NOMO-1 treated with dmso at 0.1 percent for 144 hours (cell line): ENCODE measurements at regions not wholly inside any gene's neighbourhood (a gene's known extent, or its start where the extent isn't known, plus 50 kb on each side); places are given as distances from the start of the nearest gene placed in this dataset.
"Not testable (repeated sequence)": the region's sequence is repeated elsewhere in the genome, so short reads cannot be mapped to it uniquely, and the experiment has no call there.

ENCODE experiments used
- DNase-seq: peaks from one replicate; lab custom pipeline; 2025; ENCODE audit not compliant: unreplicated experiment; lab: John Stamatoyannopoulos, UW

DNA sequence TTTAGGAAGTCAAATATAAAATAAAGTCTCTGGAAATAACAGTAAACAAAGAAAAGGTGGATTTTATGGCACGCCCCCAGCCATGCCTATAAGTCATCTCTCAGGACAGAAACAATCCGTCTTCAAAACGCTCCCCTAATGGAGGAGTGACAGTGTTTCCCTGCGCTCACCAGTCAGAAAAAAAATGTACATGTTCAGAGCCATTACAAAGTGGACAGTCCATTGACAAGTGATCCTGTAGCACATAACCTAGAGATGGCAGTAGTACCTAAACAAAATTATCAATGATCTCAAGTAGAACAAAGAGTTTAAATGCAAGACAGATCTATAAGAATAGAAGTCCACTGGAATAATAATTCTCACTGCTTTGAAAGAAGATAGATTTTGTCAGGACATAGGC, 891.7 kb upstream of the MIR17HG start:
- DNase-seq: no peak

DNA sequence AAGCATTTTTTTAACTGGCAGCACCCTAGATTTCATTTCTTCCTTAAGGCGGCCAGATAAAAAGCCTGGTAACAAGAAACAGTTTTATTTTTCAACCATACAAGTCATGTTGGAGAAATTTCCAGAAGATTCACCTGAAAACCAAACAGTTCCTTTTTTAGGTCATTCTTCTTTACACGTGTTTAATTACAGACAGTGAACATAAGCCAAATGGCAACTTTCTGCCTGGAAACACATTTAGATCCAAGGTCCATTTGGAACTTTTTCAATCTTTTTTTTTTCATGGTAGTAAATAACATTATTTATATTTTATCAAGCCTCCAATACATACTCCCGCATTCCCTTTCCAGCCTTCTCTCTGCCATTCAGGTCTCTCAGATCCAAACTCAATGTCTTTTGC, 886.1 kb upstream of the MIR17HG start:
- DNase-seq: no peak

DNA sequence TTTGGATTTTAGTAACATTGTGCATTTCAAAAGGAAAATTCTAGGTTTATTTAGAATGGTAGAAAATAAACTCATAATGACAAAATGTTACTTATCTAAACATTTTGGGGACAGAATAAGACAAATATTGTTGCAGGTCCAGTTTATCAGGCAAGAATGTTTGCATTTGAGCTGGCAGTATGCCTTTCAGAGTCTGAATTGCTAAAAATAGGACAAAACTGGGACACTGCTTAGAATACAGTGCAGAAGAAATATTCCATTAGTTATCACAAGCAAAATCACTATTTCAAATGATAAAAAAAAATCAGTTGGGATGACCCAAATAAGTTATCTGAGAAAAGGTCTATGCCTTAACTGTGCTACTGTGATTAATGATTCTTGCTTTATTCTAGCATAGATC, 870.3 kb upstream of the MIR17HG start:
- DNase-seq: no peak

DNA sequence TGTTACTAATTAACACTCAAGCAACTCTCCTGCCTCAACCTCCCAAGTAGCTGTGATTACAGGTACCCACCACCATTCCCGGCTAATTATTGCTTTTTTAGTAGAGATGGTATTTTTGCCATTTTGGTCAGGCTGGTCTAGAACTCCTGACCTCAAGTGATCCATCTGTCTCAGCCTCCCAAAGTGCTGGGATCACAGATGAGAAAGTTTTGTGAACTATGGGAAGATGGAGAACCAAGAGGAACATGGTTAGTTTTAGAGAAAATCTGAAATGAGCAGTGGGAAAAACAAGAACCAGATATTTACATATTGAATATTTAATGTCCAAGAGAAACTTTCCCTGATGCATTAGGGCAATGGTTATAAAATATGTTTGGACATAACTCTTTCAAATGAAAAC, 863.6 kb upstream of the MIR17HG start:
- no peak for DNase-seq

DNA sequence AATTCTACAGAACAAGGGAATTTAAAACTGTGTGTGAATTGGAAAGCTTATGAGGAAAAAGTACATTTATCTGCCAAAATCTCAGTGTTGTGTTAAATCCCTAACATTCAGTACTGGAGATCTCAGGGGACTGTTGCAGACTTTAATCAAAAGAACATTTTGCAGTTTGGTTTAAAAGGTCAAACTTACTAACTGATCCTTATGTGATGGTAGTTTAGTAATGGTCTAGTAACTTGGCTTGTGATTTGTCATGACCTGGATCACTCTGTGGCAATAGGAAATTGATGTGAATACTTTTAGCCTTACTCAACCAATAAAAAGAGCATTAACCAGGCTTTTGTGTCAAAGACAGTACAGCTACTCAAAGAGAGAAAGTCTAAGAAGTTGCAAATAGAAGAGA, 862.1 kb upstream of the MIR17HG start:
- DNase-seq: no peak

DNA sequence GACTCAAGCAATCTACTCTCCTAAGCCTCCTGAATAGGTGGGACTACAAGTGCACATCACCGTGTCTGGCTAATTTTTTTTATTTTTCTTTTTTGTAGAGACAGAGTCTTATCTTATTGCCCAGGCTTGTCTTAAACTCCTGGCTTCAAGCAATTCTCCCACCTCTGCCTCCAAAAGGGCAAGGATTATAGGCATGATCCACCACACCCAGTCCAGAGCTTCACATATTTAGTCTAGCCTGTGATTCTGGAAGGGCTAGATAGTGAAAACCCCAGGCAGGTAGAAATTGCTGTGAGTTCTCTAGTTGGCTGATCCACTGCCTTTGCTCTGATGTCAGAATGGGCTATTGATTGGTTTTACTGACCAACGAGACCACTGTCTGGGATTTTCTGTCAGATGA, 854.6 kb upstream of the MIR17HG start:
- DNase-seq: no peak

DNA sequence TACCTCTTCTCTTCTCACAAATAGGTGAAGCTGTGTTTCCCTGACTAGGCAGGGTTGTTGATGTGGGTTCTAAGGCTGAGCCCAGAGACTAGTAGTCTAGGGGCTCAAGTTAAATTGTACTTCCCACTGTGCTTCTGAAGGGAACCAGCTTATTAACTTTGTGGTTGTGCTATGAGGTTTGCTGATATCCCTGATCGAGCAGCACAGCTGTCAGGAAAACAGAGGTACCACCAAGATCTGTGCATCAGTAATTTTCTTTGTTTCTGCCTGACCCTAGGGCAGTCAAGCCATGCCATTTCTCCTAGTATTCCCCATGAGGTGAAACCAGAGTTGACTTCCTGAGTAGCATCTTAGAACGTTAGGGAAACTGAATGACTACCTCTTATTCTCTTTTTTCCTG, 853.8 kb upstream of the MIR17HG start:
- DNase-seq: no peak

DNA sequence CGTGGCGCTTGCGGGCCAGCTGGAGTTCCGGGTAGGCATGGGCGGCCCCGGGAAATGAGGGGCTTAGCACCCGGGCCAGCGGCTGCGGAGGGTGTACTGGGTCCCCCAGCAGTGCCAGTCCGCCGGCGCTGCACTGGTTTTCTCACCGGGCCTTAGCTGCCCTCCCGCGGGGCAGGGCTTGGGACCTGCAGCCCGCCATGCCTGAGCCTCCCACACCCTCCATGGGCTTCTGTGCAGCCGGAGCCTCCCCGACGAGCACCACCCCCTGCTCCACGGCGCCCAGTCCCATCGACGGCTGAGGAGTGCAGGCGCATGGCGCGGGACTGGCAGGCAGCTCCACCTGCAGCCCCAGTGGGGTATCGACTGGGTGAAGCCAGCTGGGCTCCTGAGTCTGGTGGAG, 852.6 kb upstream of the MIR17HG start:
- not testable (repeated sequence) for DNase-seq

DNA sequence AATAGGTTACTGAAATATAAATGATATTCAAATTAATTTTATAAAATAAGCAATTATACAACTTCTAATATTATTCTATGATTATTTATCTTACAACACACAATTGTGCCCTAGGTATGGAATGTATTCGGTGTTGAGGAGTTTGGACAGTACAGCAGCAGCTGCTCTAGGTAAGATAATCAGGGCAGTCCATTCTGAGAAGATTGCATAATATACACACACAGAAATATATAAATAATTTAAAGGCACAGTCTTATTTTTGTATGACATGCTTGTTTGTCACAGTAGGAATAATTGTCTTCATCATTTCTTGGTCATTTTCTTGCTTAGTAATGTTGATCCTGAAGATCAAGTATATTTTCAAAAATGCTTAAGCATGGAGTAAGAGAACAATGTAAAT, 849.4 kb upstream of the MIR17HG start:
- no peak for DNase-seq

DNA sequence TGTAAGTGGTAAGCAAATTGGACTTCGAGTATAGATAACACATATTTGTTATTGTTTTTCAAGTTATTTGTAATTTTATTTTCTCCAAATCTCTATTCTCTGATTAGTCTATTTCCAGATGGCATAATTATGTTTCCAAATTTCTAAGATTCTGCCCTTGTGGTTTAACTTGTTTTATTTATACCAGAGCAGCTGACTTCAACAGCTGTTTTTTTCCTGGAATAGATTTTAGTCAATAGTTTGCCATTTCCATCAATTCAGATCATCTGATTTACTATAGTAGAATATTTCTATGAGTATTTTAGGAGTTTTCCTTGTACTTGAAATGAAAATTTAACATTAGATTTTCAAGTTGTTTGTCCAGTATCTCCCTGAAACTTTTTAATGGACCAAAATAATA, 848.7 kb upstream of the MIR17HG start:
- no peak for DNase-seq

DNA sequence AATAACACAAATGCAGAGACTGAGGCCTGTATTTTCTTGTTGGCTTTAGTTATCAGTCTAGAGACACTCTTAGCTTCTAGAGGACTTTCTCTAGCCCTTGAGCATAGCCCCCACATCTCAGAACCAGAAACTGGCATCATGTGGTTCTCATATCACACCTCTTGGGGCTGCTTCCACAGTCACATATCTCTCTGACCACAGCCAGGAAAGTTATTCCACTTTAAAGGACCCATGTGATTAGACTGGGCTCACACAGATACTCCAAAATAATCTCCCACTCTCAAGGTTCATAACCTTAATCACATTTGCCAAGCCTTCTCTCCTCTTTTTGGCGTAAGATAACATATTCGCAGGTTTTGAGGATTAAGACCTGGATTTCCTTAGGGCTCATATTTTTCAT, 846.9 kb upstream of the MIR17HG start:
- DNase-seq: no peak

DNA sequence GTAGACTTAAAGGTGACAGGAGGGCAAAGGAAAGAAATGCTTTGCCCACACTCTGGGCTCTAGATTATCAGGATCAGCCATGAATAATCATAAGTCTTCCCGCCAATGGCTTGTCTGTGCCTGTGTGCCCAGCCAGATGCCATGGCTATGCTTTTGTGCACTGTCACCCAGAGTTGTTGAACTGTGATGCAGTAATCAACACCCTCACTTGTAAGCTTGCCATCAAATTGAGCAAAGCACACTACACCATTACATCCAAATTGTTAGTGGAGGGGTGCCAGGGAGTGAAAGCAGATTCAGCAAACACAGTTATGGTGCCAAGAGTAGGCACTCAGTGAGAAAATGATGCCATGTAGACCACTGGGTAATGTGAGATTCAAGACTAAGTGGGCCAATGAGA, 845.3 kb upstream of the MIR17HG start:
- DNase-seq: no peak

DNA sequence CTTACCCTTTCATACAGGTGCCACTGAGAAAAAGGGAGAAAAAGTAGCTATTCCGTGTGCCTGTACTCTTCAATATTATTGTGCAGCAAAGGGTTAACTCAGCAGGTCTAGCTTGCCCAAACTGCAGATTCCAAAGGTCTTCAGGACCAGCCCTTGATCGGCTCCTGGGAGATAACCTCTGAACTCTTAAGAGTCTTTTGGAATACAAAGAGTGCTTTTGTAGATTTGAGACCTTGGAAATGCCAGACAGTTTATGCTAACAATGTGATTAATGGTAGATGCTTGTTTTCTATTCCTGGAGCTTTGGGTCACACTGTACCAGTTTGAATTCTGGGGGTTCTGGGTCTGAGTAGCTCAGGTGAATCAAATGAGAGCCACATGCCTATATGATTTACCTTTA, 844.7 kb upstream of the MIR17HG start:
- DNase-seq: no peak

DNA sequence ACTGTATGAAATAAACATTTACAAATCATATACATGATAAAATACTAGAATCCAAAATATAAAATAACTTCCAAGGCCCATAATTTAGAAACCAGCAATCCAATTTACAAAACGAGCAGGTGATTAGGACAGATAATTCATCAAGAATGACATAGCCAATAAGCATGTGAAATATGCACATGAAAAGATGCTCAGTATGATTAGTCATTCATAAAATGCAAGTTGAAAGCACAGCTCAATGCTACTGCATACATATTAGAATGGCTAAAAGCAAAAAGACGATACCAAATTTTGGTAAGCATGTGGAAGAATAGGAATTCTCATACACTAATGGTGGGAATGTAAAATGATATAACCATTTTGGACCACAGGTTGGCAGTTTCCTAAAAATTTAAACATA, 837.2 kb upstream of the MIR17HG start:
- no peak for DNase-seq

DNA sequence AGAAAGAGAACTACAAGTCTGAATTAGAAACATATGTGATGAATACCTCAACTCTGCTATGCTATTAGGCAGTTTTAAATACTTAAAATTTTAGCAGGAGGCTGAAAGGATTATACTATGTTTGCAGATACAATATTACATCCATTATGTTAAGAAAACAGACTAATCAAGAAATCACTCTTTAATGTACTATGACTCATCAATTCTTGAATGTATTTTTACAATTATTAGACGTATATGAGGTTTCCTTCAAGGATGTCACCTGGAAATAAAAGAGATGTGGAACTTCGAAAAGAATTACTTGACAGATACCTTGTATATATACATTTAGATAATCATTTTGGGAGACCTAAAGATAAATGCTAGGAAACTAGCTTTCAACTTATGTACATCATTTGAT, 835.6 kb upstream of the MIR17HG start:
- DNase-seq: no peak

DNA sequence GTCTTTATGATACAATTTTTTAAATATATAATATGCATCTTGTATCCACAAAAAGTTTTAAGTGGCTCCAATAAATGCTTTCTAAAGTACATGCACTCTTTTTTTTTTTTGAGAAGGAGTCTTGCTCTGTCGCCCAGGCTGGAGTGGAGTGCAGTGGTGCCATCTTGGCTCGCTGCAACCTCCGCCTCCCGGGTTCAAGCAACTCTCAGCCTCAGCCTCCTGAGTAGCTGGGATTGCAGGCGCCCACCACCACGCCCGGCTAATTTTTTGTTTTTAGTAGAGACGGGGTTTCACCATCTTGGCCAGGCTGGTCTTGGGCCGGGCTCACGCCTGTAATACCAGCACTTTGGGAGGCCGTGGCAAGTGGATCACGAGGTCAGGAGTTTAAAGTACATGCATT, 832.8 kb upstream of the MIR17HG start:
- DNase-seq: not testable (repeated sequence)

DNA sequence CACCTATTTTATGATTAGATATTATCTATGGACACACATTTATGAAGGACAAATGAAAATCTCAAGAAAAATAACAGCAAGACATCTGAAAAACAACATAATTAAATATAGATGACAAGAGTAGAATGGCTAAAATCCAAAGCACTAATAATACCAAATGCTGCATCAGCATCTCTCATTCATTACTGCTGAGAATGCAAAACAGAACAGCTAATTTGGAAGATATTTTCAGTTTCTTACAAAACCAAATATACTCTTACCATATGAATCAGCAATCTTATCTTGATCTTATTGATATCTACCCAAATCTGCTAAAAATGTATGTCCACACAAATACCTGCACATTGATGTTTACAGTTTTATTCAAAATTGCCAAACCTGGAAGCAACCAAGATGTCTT, 829.1 kb upstream of the MIR17HG start:
- no peak for DNase-seq

DNA sequence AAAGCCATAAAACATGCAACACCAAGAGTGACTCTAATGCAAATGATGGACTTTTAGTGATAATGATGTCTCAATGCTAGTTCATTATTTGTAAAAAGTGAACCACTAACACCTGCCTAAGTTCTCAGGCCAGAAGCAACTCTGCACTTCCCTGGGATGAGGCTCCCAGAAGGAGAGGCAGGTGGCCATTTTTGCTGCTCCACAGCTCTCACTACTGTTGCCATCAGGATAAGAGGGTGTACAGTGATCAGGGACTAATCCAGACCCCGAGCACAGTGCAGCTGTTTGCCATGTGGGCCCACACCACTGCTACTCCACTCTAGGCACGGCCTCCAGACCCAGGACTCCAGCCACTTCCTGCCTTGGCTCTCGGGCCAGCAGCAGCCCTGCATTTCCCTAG, 828.3 kb upstream of the MIR17HG start:
- DNase-seq: no peak

DNA sequence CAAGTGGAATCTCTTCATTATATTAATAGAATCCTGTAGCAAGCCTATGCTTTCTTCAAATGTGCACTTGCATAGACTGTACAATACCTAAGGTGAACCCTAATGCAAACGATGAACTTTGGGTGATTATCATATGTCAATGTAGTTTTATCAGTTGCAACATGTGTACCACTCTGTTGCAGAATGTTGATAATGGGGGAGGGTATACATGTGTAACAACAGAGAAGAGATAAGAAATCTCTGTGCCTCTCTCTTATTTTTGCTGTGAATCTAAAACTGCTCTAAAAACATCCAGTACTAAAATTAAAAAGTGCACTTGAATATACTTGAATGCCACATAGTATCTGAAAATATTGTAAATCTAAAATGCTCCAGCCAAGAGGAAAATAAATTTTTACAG, 820.8 kb upstream of the MIR17HG start:
- DNase-seq: no peak

DNA sequence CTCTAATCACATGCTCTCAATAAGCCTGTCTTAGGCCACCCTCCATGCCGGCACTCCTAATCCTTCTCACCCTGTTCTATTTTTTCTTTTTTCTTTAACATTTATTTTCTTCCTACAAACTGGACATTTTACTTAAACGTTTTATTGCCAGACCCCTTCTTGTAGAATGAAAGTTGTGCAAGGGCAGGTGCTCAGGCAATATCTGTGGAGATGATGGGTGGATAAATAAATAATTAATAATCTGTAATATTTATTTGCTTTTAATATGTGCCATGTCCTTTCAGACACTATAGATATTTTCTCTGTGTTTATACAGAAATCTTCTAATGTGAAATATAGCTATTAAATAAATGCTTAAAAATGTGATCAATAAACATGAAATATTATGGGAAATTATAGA, 815.7 kb upstream of the MIR17HG start:
- no peak for DNase-seq

DNA sequence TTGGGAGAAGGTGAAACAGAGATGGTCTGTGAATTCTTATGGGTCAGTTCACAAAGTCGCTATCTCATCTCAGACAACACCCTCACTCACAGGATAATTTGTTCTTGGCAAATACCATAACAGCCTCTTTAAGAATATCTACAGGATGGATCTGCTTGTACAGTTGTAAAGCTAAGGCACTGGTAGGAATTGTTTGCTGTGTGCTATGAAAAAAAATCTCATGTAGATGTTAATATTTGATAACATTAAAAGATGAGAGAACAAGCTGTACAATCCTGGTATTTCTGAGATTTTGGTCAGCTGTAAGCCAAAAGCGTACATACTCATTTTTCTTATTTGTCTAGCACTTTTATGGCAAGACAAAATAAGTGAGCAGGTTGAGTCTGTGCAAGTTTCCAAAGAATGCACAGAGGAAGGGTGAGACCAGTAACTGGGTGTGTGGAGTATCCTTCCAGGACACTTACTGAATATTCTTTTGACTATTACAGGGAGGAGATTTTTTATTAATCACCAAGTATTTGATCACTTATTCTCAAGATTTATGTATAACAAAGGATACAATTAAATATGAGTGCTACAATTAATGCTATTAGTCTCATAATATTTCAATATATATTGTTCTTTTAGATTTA, 814.5 kb upstream of the MIR17HG start:
- no peak for DNase-seq

DNA sequence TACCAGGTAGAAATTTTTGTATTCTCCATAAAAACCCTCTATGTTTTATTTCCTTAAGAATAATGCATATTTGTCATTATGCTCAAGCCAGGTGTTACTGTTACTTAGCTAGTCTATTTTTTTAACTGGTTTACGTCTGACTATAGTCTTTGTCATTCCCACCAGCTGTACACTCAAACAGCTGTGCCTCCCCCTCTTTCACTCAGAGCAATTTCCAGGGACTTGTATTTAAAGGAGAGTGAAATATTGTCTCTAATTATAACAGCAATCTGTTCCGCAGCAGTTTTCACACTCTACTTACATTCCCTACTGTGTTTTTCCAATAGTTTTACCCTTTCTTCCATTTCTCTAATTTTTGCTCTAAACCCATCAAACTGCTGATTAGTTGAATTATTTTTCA, 813.6 kb upstream of the MIR17HG start:
- no peak for DNase-seq

DNA sequence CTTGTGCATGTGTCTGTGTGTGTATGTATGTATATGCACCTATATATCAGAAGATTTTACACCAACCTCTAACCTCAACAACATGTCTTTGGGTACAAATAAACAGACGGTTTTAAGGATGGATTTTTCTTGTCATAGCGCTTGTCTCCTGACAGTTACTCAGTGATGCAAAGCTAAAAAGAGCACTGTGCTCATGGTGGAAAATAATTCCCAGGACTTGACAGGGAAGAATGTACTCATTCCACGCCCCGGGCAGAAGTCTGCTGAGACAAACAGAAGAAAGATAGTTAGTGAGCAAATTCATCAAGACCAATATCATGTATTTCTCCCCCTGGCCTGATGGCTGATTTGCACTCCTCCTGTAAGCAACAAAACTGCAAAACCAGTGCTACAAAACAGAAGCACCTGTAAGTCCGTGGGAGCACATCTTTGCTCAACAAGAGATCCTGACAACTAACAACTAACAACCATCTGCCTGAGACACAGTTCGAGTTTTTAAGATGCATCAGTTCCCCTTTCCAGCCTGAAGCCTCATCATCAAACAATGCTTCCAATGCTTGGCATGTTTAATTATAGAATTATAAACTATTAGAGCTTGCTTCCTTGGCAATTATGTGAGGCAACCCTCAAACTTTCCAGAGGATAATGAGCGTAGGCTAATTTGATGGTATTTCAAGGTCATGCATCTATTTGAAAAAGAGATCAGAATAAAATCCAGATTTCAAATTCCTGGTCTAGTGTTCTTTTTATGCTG, 812.7 kb upstream of the MIR17HG start:
- no peak for DNase-seq
